Amniotic epithelial cell (primary cell): ENCODE measurements at regions not wholly inside any gene's neighbourhood (a gene's known extent, or its start where the extent isn't known, plus 50 kb on each side); places are given as distances from the start of the nearest gene placed in this dataset.

ENCODE experiments used
- DNase-seq: peaks from one replicate; pipeline ENCODE4 v3.0.0-alpha.2; 2010; ENCODE audit warnings: low read depth

- DNase-seq, result no peak
These were observed 327.8 kb upstream of the ATP11B start for GRCh38 chr3:182465301-182466185.

- DNase-seq, result no peak
These were observed 324.2 kb upstream of the ATP11B start for GRCh38 chr3:182469086-182469485.

GRCh38 chr3:182470187-182470586 lies 323.1 kb upstream of the ATP11B start:
- DNase-seq, result no peak

- DNase-seq, result no peak
These were observed 320.1 kb upstream of the ATP11B start for GRCh38 chr3:182473191-182473710.

GRCh38 chr3:182478369-182478768 lies 314.9 kb upstream of the ATP11B start:
- no peak for DNase-seq

- DNase-seq, result no peak
These were observed 313.6 kb upstream of the ATP11B start for GRCh38 chr3:182479419-182480336.

GRCh38 chr3:182482705-182483104 lies 310.6 kb upstream of the ATP11B start:
- DNase-seq, result no peak

- DNase-seq, result no peak
These were observed 308.6 kb upstream of the ATP11B start for GRCh38 chr3:182484682-182485081.

GRCh38 chr3:182485301-182485700 lies 308.0 kb upstream of the ATP11B start:
- no peak for DNase-seq

GRCh38 chr3:182486463-182486862 lies 306.8 kb upstream of the ATP11B start:
- no peak for DNase-seq

GRCh38 chr3:182487143-182487542 lies 306.2 kb upstream of the ATP11B start:
- no peak for DNase-seq

- DNase-seq, result no peak
These were observed 305.7 kb upstream of the ATP11B start for GRCh38 chr3:182487611-182488010.

- no peak for DNase-seq
These were observed 302.5 kb upstream of the ATP11B start for GRCh38 chr3:182490596-182491491.

- DNase-seq, result no peak
These were observed 301.7 kb upstream of the ATP11B start for GRCh38 chr3:182491577-182491976.

GRCh38 chr3:182492536-182492935 lies 300.8 kb upstream of the ATP11B start:
- DNase-seq, result no peak

- DNase-seq, result no peak
These were observed 293.0 kb upstream of the ATP11B start for GRCh38 chr3:182500289-182500688.

- no peak for DNase-seq
These were observed 291.4 kb upstream of the ATP11B start for GRCh38 chr3:182501856-182502255.

- DNase-seq, result no peak
These were observed 289.9 kb upstream of the ATP11B start for GRCh38 chr3:182503401-182503800.

- no peak for DNase-seq
These were observed 284.2 kb upstream of the ATP11B start for GRCh38 chr3:182508919-182509711.

- no peak for DNase-seq
These were observed 283.4 kb upstream of the ATP11B start for GRCh38 chr3:182509844-182510460.
